ENCODE measurements at regions not wholly inside any gene's neighbourhood (a gene's known extent, or its start where the extent isn't known, plus 50 kb on each side); places are given as distances from the start of the nearest gene placed in this dataset.

GRCh38 chrX:13401724-13402123 is 81.9 kb upstream of the ATXN3L start:
- WGBS (ENCODE audit: insufficient coverage, insufficient replicate concordance, low lambda C conversion rate, missing lambda C conversion rate): 38% methylated on average over 2 of the region's 2 CpGs
- Histone ChIP-seq H3K27me3 (replicated peaks in 1 of 2; ENCODE audit: control insufficient read depth in 2 of 2, insufficient read depth in 2 of 2, low read length in 1 of 2) (no peaks in the 10 kb centered on the region), H3K4me3 (no peak overlapping the region), H3K4me1 (ENCODE audit: control insufficient read depth, insufficient read depth, low read length) (no peaks in the 10 kb centered on the region), H3K36me3 (ENCODE audit: control insufficient read depth in 2 of 2, insufficient read depth in 2 of 2, low read length in 1 of 2) (no peaks in the 10 kb centered on the region), H2AFZ (ENCODE audit: control insufficient read depth, low read depth, low read length) (no peak overlapping the region), H3K9me3 (replicated peaks; ENCODE audit: control insufficient read depth, insufficient read depth, low read length) (no peaks in the 10 kb centered on the region; the same call in 2 of the 3 replicates), H3K9ac (ENCODE audit: control insufficient read depth, insufficient read depth, low read length) (no peak overlapping the region), H3K27ac (ENCODE audit: control insufficient read depth, insufficient read depth) (no peak overlapping the region), H4K20me1 (ENCODE audit: control insufficient read depth, insufficient read depth) (no peaks in the 10 kb centered on the region), H3K79me2 (ENCODE audit: control insufficient read depth, insufficient read depth, low read length) (no peaks in the 10 kb centered on the region), H3K4me2 (ENCODE audit: control insufficient read depth, insufficient read depth) (no peak overlapping the region)
- FAIRE-seq (no peak), DNase-seq (ENCODE audit: low read depth, low spot score) (no peak), ATAC-seq (no peak; the same call in 2 of the 3 replicates)
- CTCF ChIA-PET: interaction anchor here (1.1 to 1.2 kb wide), 2 partner anchors 11 to 455 kb away, joined by 3 read pairs; no protein-coding TSS in a partner anchor
- in situ Hi-C loops (cut with MboI): no loop called here
- SMC1A ChIA-PET (ENCODE audit: uncharacterized antibody, unreplicated experiment): interaction anchor here (0.7 kb wide), 1 partner anchor 58 kb away, joined by 5 read pairs; no protein-coding TSS in a partner anchor
- TF ChIP-seq RAD21 (IDR thresholded peaks at IDR 0.05; ENCODE audit: insufficient read depth, low read depth, low read length): no peak
- TF ChIP-seq ZSCAN29 (IDR thresholded peaks at IDR 0.05): no peak
- no peak for TF ChIP-seq IRF4 (IDR thresholded peaks at IDR 0.05; ENCODE audit: low read depth, low read length)
- TF ChIP-seq ZNF274 (IDR thresholded peaks at IDR 0.05; ENCODE audit: insufficient read depth, insufficient read length): no peak
- TF ChIP-seq JUND (IDR thresholded peaks at IDR 0.05; ENCODE audit: low read depth, low read length): no peak
- TF ChIP-seq, protein P1, sequence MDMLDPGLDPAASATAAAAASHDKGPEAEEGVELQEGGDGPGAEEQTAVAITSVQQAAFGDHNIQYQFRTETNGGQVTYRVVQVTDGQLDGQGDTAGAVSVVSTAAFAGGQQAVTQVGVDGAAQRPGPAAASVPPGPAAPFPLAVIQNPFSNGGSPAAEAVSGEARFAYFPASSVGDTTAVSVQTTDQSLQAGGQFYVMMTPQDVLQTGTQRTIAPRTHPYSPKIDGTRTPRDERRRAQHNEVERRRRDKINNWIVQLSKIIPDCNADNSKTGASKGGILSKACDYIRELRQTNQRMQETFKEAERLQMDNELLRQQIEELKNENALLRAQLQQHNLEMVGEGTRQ (IDR thresholded peaks at IDR 0.05; ENCODE audit: borderline replicate concordance, low read depth, low read length): no peak
- TF ChIP-seq SUPT20H (IDR thresholded peaks at IDR 0.05; ENCODE audit: borderline replicate concordance, control insufficient read depth, low read depth, low read length): no peak
- TF ChIP-seq ESRRA (IDR thresholded peaks at IDR 0.05; ENCODE audit: low read length): no peak
- TF ChIP-seq LARP7 (IDR thresholded peaks at IDR 0.05): no peak
- TF ChIP-seq E2F8 (IDR thresholded peaks at IDR 0.05; ENCODE audit: low read depth, partially characterized antibody): no peak
- TF ChIP-seq, protein P2, sequence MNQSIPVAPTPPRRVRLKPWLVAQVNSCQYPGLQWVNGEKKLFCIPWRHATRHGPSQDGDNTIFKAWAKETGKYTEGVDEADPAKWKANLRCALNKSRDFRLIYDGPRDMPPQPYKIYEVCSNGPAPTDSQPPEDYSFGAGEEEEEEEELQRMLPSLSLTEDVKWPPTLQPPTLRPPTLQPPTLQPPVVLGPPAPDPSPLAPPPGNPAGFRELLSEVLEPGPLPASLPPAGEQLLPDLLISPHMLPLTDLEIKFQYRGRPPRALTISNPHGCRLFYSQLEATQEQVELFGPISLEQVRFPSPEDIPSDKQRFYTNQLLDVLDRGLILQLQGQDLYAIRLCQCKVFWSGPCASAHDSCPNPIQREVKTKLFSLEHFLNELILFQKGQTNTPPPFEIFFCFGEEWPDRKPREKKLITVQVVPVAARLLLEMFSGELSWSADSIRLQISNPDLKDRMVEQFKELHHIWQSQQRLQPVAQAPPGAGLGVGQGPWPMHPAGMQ (IDR thresholded peaks at IDR 0.05; ENCODE audit: borderline replicate concordance): no peak
- TF ChIP-seq DPF2 (IDR thresholded peaks at IDR 0.05): no peak
- no peak for TF ChIP-seq PAX5 (IDR thresholded peaks at IDR 0.05; ENCODE audit: borderline replicate concordance, low read depth, low read length)
- no peak for TF ChIP-seq BMI1 (IDR thresholded peaks at IDR 0.05; ENCODE audit: borderline replicate concordance)
- TF ChIP-seq STAT3 (IDR thresholded peaks at IDR 0.05; ENCODE audit: low read depth, low read length): no peak
- TF ChIP-seq, protein P3, sequence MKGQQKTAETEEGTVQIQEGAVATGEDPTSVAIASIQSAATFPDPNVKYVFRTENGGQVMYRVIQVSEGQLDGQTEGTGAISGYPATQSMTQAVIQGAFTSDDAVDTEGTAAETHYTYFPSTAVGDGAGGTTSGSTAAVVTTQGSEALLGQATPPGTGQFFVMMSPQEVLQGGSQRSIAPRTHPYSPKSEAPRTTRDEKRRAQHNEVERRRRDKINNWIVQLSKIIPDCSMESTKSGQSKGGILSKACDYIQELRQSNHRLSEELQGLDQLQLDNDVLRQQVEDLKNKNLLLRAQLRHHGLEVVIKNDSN (IDR thresholded peaks at IDR 0.05; ENCODE audit: borderline replicate concordance, extremely low read length, insufficient read depth, low read depth, low read length): no peak
- TF ChIP-seq POLR2AphosphoS5 (IDR thresholded peaks at IDR 0.05; ENCODE audit: low read length): no peak
- TF ChIP-seq SMAD1 (IDR thresholded peaks at IDR 0.05; ENCODE audit: low read depth, partially characterized antibody): no peak
- no peak for TF ChIP-seq YBX1 (IDR thresholded peaks at IDR 0.05)
- intact Hi-C loops (cut with micrococcal nuclease; ENCODE audit: unreplicated experiment): no loop called here
- no TSS peak for BruUV-seq (replicated peaks)
- POLR2A ChIA-PET: interaction anchor here (1.3 kb wide), 1 partner anchor 43 kb away, joined by 3 read pairs; no protein-coding TSS in a partner anchor
- RAD21 ChIA-PET (ENCODE audit: unreplicated experiment): no interaction called here
